ENCODE measurements at regions not wholly inside any gene's neighbourhood (a gene's known extent, or its start where the extent isn't known, plus 50 kb on each side); places are given as distances from the start of the nearest gene placed in this dataset.

DNA sequence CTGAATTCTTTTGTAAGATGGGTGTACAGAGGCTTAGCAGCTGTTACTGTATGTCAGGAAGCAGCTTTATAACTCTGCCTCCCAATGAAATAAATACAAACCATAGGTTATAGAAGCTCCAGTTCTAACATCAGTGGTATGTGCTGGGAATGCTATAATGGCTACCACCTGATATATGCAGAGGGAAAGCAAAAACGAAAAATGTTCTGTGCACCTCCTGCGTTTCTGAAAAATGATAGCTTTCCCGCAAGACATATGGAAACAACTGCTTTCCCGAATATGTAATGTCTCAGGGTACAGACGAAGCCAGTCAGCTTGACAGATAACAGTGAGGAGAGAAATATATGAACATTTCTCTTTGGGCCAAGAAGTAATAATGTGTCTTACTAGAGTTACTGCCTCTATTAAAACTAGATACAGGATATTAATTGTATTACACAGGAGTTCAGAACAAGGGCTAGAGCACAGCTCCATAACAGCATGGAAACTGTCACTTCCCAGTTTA is 517.0 kb upstream of the NRSN1 start:
- TF ChIP-seq, protein P1, sequence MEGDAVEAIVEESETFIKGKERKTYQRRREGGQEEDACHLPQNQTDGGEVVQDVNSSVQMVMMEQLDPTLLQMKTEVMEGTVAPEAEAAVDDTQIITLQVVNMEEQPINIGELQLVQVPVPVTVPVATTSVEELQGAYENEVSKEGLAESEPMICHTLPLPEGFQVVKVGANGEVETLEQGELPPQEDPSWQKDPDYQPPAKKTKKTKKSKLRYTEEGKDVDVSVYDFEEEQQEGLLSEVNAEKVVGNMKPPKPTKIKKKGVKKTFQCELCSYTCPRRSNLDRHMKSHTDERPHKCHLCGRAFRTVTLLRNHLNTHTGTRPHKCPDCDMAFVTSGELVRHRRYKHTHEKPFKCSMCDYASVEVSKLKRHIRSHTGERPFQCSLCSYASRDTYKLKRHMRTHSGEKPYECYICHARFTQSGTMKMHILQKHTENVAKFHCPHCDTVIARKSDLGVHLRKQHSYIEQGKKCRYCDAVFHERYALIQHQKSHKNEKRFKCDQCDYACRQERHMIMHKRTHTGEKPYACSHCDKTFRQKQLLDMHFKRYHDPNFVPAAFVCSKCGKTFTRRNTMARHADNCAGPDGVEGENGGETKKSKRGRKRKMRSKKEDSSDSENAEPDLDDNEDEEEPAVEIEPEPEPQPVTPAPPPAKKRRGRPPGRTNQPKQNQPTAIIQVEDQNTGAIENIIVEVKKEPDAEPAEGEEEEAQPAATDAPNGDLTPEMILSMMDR (IDR thresholded peaks at IDR 0.05): no peak
- TF ChIP-seq POLR2A (IDR thresholded peaks at IDR 0.05) (no peak), EP300 (IDR thresholded peaks at IDR 0.05) (no peak)

All from stomach (tissue), 4 donors.